ENCODE measurements at regions not wholly inside any gene's neighbourhood (a gene's known extent, or its start where the extent isn't known, plus 50 kb on each side); places are given as distances from the start of the nearest gene placed in this dataset.
"Not testable (repeated sequence)": the region's sequence is repeated elsewhere in the genome, so short reads cannot be mapped to it uniquely, and the experiment has no call there.

DNA sequence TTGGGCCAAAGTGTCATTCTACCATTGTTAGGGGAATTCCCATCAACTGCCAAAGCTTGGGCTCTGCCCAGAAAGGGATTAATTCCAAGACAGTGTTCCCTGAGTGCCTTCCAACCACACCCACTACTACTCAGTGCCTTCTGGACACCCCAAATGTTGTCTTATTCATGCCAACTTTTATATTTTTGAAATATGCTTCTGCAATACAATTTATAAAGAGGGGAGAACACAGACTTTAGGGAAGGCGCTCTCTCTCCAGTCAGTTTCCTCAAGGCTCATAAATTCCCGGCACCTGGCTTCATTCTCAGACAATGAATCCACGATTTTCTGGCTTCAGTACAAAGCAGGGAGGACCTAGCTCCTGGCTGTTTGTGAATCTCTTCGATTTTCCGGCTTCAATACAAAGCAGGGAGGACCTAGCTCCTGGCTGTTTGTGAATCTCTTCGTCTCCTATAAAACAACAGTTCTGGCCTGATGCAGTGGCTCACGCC is 120.1 kb upstream of the MYO10 start:
- WGBS, 2 donors (ENCODE audit: low coverage in 1 of 2): 35 to 58% methylated on average over 3 to 4 of the region's 7 CpGs
- Histone ChIP-seq H3K36me3 (no peaks in the 10 kb centered on the region), H3K27ac (no peak overlapping the region), H3K4me1 (peaks cover 0 to 18% (median 0%) of the 10 kb centered on the region in 3 donors), H3K4me3 (no peak overlapping the region), H3K27me3 (no peaks in the 10 kb centered on the region), H3K9me3 (no peaks in the 10 kb centered on the region)
- TF ChIP-seq POLR2A (IDR thresholded peaks at IDR 0.05): no peak
- TF ChIP-seq POLR2AphosphoS5 (IDR thresholded peaks at IDR 0.05): no peak
- no peak for TF ChIP-seq CTCF (IDR thresholded peaks at IDR 0.05)
- TF ChIP-seq EP300 (IDR thresholded peaks at IDR 0.05): no peak
- no peak for ATAC-seq

GRCh38 chr5:17058438-17058837 is 122.3 kb upstream of the MYO10 start:
- TF ChIP-seq POLR2AphosphoS5 (IDR thresholded peaks at IDR 0.05): no peak
- no peak for TF ChIP-seq POLR2A (IDR thresholded peaks at IDR 0.05)
- WGBS, 2 donors (ENCODE audit: low coverage in 1 of 2): 67 to 83% methylated on average over 2 to 7 of the region's 7 CpGs
- no peaks in the 10 kb centered on the region for H3K9me3 ChIP-seq
- peaks cover 0 to 18% (median 0%) of the 10 kb centered on the region in 3 donors for H3K4me1 ChIP-seq
- H3K27ac ChIP-seq: no peak overlapping the region
- ATAC-seq: no peak
- no peaks in the 10 kb centered on the region for H3K27me3 ChIP-seq
- no peaks in the 10 kb centered on the region for H3K36me3 ChIP-seq
- no peak overlapping the region for H3K4me3 ChIP-seq

- no peaks in the 10 kb centered on the region for H3K27me3 ChIP-seq
- H3K9me3 ChIP-seq: no peaks in the 10 kb centered on the region
- no peak overlapping the region for H3K27ac ChIP-seq
- peaks cover 0 to 10% (median 0%) of the 10 kb centered on the region in 3 donors for H3K4me1 ChIP-seq
- no peak overlapping the region for H3K4me3 ChIP-seq
- WGBS, 2 donors (ENCODE audit: low coverage in 1 of 2): no CpG with 5 or more reads among the region's 33 CpGs
- TF ChIP-seq EP300 (IDR thresholded peaks at IDR 0.05): no peak
- TF ChIP-seq CTCF (IDR thresholded peaks at IDR 0.05): no peak
- no peak for TF ChIP-seq POLR2A (IDR thresholded peaks at IDR 0.05)
- no peak for TF ChIP-seq POLR2AphosphoS5 (IDR thresholded peaks at IDR 0.05)
- no peak for ATAC-seq
- H3K36me3 ChIP-seq: no peaks in the 10 kb centered on the region
Measured at GRCh38 chr5:17061973-17062470, 125.9 kb upstream of the MYO10 start.

DNA sequence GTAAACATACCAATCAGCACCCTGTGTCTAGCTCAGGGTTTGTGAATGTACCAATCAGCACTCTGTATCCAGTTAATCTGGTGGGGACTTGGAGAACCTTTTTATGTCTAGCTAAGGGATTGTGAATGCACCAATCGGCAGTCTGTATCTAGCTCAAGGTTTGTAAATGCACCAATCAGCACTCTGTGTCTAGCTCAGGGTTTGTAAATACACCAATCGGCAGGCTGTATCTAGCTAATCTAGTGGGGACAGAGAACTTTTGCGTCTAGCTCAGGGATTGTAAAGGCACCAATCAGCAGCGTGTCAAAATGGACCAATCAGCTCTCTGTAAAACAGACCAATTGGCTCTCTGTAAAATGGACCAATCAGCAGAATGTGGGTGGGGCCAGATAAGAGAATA is 126.7 kb upstream of the MYO10 start:
- no CpG with 5 or more reads among the region's 4 CpGs for WGBS, 2 donors (ENCODE audit: low coverage in 1 of 2)
- H3K4me3 ChIP-seq, H3K27ac ChIP-seq, H3K36me3 ChIP-seq, H3K4me1 ChIP-seq, H3K27me3 ChIP-seq, H3K9me3 ChIP-seq, ATAC-seq: not testable (repeated sequence)

DNA sequence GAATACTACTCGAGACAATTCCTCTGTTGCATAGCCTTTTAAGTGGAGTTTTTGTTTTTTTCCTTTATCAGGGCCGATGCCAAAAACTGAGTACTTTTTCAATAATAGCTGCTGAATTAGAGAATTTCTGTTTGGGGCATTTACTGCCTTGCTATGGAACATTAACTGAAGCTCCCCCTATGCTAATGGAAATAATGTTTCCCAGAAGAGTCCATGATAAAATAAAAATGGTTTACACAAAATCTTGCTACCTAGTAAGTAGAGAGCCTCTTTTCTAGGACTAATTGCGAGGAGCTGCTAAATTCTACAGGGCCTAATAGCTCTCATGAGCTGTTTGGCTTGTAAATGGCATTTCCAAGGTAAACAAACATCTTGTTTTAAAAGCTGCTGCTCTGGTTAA is 128.2 kb upstream of the MYO10 start:
- no peaks in the 10 kb centered on the region for H3K27me3 ChIP-seq
- no peaks in the 10 kb centered on the region for H3K36me3 ChIP-seq
- no peaks in the 10 kb centered on the region for H3K4me1 ChIP-seq
- no peak overlapping the region for H3K27ac ChIP-seq
- TF ChIP-seq POLR2A (IDR thresholded peaks at IDR 0.05): no peak
- no peaks in the 10 kb centered on the region for H3K9me3 ChIP-seq
- ATAC-seq: no peak
- H3K4me3 ChIP-seq: no peak overlapping the region
- WGBS, 2 donors (ENCODE audit: low coverage in 1 of 2): 65 to 70% methylated on average over 3 of the region's 3 CpGs

DNA sequence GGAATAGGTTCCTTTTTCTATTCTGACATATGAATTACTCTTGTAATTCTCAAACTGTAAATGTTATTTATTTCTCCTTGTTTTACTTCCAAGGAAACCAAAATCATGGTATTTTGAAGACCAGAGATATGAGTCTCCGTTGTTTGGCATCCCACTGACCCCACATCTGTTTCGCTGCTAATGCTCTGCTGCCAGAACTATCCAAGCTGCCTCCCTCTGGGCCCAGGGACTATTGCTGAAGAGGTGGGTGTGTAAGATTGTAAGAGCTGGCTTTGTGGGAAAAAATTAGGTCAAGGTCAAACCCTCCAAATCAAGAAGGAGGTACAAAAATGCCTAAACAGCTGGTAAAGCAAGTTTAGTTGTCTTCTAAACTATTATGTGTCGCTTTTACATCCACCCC is 129.4 kb upstream of the MYO10 start:
- WGBS, 2 donors (ENCODE audit: low coverage in 1 of 2): 72 to 100% methylated on average over 1 to 3 of the region's 3 CpGs

DNA sequence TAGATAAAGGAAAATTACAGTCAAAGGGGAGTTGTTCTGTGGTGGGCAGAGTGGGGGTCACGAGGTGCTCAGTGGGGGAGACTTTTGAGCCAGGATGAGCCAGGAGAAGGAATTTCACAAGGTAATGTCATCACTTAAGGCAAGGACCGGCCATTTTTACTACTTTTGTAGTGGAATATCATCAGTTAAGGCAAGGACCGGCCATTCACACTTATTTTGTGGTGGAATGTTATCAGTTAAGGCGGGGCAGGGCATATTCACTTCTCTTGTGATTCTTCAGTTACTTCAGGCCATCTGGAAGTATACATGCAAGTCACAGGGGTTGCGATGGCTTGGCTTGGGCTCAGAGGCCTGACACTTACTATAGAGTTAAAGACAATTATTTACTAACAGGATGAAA is 129.9 kb upstream of the MYO10 start:
- not testable (repeated sequence) for H3K4me3 ChIP-seq, H3K27ac ChIP-seq, H3K4me1 ChIP-seq, ATAC-seq, H3K27me3 ChIP-seq, H3K9me3 ChIP-seq, H3K36me3 ChIP-seq
- WGBS, 2 donors (ENCODE audit: low coverage in 1 of 2): 94 to 96% methylated on average over 5 of the region's 5 CpGs

More for the DNA sequence above, 129.4 kb upstream of the MYO10 start:
- Histone ChIP-seq H3K27ac (no peak overlapping the region), H3K4me3 (no peak overlapping the region), H3K27me3 (peaks cover 6% of the 10 kb centered on the region), H3K9me3 (no peaks in the 10 kb centered on the region), H3K36me3 (no peaks in the 10 kb centered on the region), H3K4me1 (no peaks in the 10 kb centered on the region)
- no peak for ATAC-seq
- TF ChIP-seq POLR2A (IDR thresholded peaks at IDR 0.05): no peak
- no peak for TF ChIP-seq CTCF (IDR thresholded peaks at IDR 0.05)
- no peak for TF ChIP-seq EP300 (IDR thresholded peaks at IDR 0.05)

All from gastroesophageal sphincter (tissue), 4 donors.